ENCODE measurements at regions not wholly inside any gene's neighbourhood (a gene's known extent, or its start where the extent isn't known, plus 50 kb on each side); places are given as distances from the start of the nearest gene placed in this dataset.
"Not testable (repeated sequence)": the region's sequence is repeated elsewhere in the genome, so short reads cannot be mapped to it uniquely, and the experiment has no call there.

GRCh38 chr21:27795418-27795817 lies 828.5 kb upstream of the ADAMTS5 start:
- no peak for DNase-seq

- no peak for DNase-seq
These were observed 827.0 kb upstream of the ADAMTS5 start for GRCh38 chr21:27793901-27794300.

GRCh38 chr21:27787046-27787445 lies 820.2 kb upstream of the ADAMTS5 start:
- DNase-seq = no peak

GRCh38 chr21:27779606-27780005 lies 812.7 kb upstream of the ADAMTS5 start:
- no peak for DNase-seq

GRCh38 chr21:27776925-27777553 lies 810.2 kb upstream of the ADAMTS5 start:
- no peak for DNase-seq

GRCh38 chr21:27772816-27773215 lies 805.9 kb upstream of the ADAMTS5 start:
- no peak for DNase-seq

GRCh38 chr21:27771938-27772483 lies 805.1 kb upstream of the ADAMTS5 start:
- no peak for DNase-seq

- no peak for DNase-seq
These were observed 802.9 kb upstream of the ADAMTS5 start for GRCh38 chr21:27769763-27770162.

- DNase-seq = not testable (repeated sequence)
These were observed 801.3 kb upstream of the ADAMTS5 start for GRCh38 chr21:27768046-27768637.

- DNase-seq = no peak
These were observed 797.2 kb upstream of the ADAMTS5 start for GRCh38 chr21:27764056-27764455.

GRCh38 chr21:27761623-27762022 lies 794.7 kb upstream of the ADAMTS5 start:
- no peak for DNase-seq

- no peak for DNase-seq
These were observed 792.9 kb upstream of the ADAMTS5 start for GRCh38 chr21:27759820-27760219.

GRCh38 chr21:27759091-27759659 lies 792.3 kb upstream of the ADAMTS5 start:
- no peak for DNase-seq

GRCh38 chr21:27756191-27756590 lies 789.3 kb upstream of the ADAMTS5 start:
- no peak for DNase-seq

GRCh38 chr21:27743971-27744564 lies 777.2 kb upstream of the ADAMTS5 start:
- no peak for DNase-seq

- DNase-seq = no peak
These were observed 774.8 kb upstream of the ADAMTS5 start for GRCh38 chr21:27741736-27742135.

GRCh38 chr21:27740084-27740483 lies 773.2 kb upstream of the ADAMTS5 start:
- no peak for DNase-seq

GRCh38 chr21:27739187-27739586 lies 772.3 kb upstream of the ADAMTS5 start:
- DNase-seq = no peak

- DNase-seq = no peak
These were observed 768.8 kb upstream of the ADAMTS5 start for GRCh38 chr21:27735699-27736098.

GRCh38 chr21:27734146-27734545 lies 767.3 kb upstream of the ADAMTS5 start:
- no peak for DNase-seq

GRCh38 chr21:27725916-27726315 lies 759.0 kb upstream of the ADAMTS5 start:
- no peak for DNase-seq

- no peak for DNase-seq
These were observed 755.2 kb upstream of the ADAMTS5 start for GRCh38 chr21:27722095-27722494.

GRCh38 chr21:27721675-27722074 lies 754.8 kb upstream of the ADAMTS5 start:
- DNase-seq = no peak

GRCh38 chr21:27719226-27719625 lies 752.3 kb upstream of the ADAMTS5 start:
- DNase-seq = no peak
